ENCODE measurements at regions not wholly inside any gene's neighbourhood (a gene's known extent, or its start where the extent isn't known, plus 50 kb on each side); places are given as distances from the start of the nearest gene placed in this dataset.

DNA sequence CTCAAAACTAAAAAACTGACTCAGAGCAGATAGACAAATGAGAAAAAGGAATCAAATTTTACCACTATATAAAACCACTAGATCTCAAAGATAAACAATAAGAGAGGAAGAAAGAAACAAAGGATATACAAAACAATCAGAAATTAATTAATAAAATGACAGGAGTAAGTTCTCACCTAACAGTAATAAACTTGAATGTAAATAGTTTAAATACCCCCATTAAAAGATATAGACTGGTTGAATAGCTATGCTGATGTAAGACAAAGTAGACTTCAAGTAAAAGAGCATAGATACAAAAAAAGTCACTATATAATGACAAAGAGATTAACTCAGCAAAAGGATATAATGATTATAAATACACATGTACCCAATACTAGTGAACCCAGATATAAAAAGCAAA is 72.3 kb upstream of the GNAZ start:
- TF ChIP-seq, protein P1, sequence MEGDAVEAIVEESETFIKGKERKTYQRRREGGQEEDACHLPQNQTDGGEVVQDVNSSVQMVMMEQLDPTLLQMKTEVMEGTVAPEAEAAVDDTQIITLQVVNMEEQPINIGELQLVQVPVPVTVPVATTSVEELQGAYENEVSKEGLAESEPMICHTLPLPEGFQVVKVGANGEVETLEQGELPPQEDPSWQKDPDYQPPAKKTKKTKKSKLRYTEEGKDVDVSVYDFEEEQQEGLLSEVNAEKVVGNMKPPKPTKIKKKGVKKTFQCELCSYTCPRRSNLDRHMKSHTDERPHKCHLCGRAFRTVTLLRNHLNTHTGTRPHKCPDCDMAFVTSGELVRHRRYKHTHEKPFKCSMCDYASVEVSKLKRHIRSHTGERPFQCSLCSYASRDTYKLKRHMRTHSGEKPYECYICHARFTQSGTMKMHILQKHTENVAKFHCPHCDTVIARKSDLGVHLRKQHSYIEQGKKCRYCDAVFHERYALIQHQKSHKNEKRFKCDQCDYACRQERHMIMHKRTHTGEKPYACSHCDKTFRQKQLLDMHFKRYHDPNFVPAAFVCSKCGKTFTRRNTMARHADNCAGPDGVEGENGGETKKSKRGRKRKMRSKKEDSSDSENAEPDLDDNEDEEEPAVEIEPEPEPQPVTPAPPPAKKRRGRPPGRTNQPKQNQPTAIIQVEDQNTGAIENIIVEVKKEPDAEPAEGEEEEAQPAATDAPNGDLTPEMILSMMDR (conservative IDR thresholded peaks at IDR 0.05; ENCODE audit: low read length), result no peak
- no peak for TF ChIP-seq EZH2phosphoT487 (IDR thresholded peaks at IDR 0.05; ENCODE audit: borderline replicate concordance, low read depth, low read length)
